ENCODE measurements at regions not wholly inside any gene's neighbourhood (a gene's known extent, or its start where the extent isn't known, plus 50 kb on each side); places are given as distances from the start of the nearest gene placed in this dataset.

- no peaks in the 10 kb centered on the region for H3K36me3 ChIP-seq (ENCODE audit: insufficient read depth, low read length)
- no peak overlapping the region for H3K4me3 ChIP-seq
- TF ChIP-seq EZH2 (IDR thresholded peaks at IDR 0.05) (no peak), FOXP2 (optimal IDR thresholded peaks at IDR 0.05; ENCODE audit: control extremely low read depth, extremely low read length, insufficient read depth) (no peak), POLR2AphosphoS5 (IDR thresholded peaks at IDR 0.05; ENCODE audit: borderline replicate concordance, low read depth, low read length) (no peak)
- no peak overlapping the region for H3K27ac ChIP-seq
- no peak overlapping the region for H3K9ac ChIP-seq (ENCODE audit: insufficient read length)
- DNase-seq (ENCODE audit: low read depth, low spot score) = no peak
- H3K9me3 ChIP-seq (ENCODE audit: low read depth, low read length) = no peaks in the 10 kb centered on the region
Measured at GRCh38 chr6:87919416-87919815, 128.2 kb upstream of the SPACA1 start.

- no peak for DNase-seq (ENCODE audit: low read depth, low spot score)
- TF ChIP-seq POLR2AphosphoS5 (IDR thresholded peaks at IDR 0.05; ENCODE audit: borderline replicate concordance, low read depth, low read length) (no peak), FOXP2 (optimal IDR thresholded peaks at IDR 0.05; ENCODE audit: control extremely low read depth, extremely low read length, insufficient read depth) (no peak), EZH2 (IDR thresholded peaks at IDR 0.05) (no peak)
- H3K9me3 ChIP-seq (ENCODE audit: low read depth, low read length) = no peaks in the 10 kb centered on the region
- H3K4me3 ChIP-seq = no peak overlapping the region
- H3K9ac ChIP-seq (ENCODE audit: insufficient read length) = no peak overlapping the region
- H3K27ac ChIP-seq = no peak overlapping the region
- H3K36me3 ChIP-seq (ENCODE audit: insufficient read depth, low read length) = no peaks in the 10 kb centered on the region
Measured at GRCh38 chr6:87919001-87919400, 128.6 kb upstream of the SPACA1 start.

GRCh38 chr6:87918461-87918941, 129.1 kb upstream of the SPACA1 start:
- no peak overlapping the region for H3K4me3 ChIP-seq
- H3K27ac ChIP-seq = no peak overlapping the region
- no peaks in the 10 kb centered on the region for H3K36me3 ChIP-seq (ENCODE audit: insufficient read depth, low read length)
- no peak for TF ChIP-seq EZH2 (IDR thresholded peaks at IDR 0.05)
- no peak for TF ChIP-seq FOXP2 (optimal IDR thresholded peaks at IDR 0.05; ENCODE audit: control extremely low read depth, extremely low read length, insufficient read depth)
- TF ChIP-seq POLR2AphosphoS5 (IDR thresholded peaks at IDR 0.05; ENCODE audit: borderline replicate concordance, low read depth, low read length) = no peak
- no peak overlapping the region for H3K9ac ChIP-seq (ENCODE audit: insufficient read length)
- no peaks in the 10 kb centered on the region for H3K9me3 ChIP-seq (ENCODE audit: low read depth, low read length)
- no peak for DNase-seq (ENCODE audit: low read depth, low spot score)

- H3K27ac ChIP-seq = no peak overlapping the region
- H3K9ac ChIP-seq (ENCODE audit: insufficient read length) = no peak overlapping the region
- no peak for DNase-seq (ENCODE audit: low read depth, low spot score)
- H3K9me3 ChIP-seq (ENCODE audit: low read depth, low read length) = no peaks in the 10 kb centered on the region
- no peak overlapping the region for H3K4me3 ChIP-seq
- TF ChIP-seq POLR2AphosphoS5 (IDR thresholded peaks at IDR 0.05; ENCODE audit: borderline replicate concordance, low read depth, low read length) = no peak
- no peak for TF ChIP-seq FOXP2 (optimal IDR thresholded peaks at IDR 0.05; ENCODE audit: control extremely low read depth, extremely low read length, insufficient read depth)
- TF ChIP-seq EZH2 (IDR thresholded peaks at IDR 0.05) = no peak
- H3K36me3 ChIP-seq (ENCODE audit: insufficient read depth, low read length) = no peaks in the 10 kb centered on the region
Measured at GRCh38 chr6:87917886-87918285, 129.8 kb upstream of the SPACA1 start.

- no peak overlapping the region for H3K27ac ChIP-seq
- H3K9ac ChIP-seq (ENCODE audit: insufficient read length) = no peak overlapping the region
- DNase-seq (ENCODE audit: low read depth, low spot score) = no peak
- H3K36me3 ChIP-seq (ENCODE audit: insufficient read depth, low read length) = no peaks in the 10 kb centered on the region
- no peaks in the 10 kb centered on the region for H3K9me3 ChIP-seq (ENCODE audit: low read depth, low read length)
- no peak overlapping the region for H3K4me3 ChIP-seq
- TF ChIP-seq EZH2 (IDR thresholded peaks at IDR 0.05) = no peak
Measured at GRCh38 chr6:87916446-87916845, 131.2 kb upstream of the SPACA1 start.

GRCh38 chr6:87914637-87915395, 132.8 kb upstream of the SPACA1 start:
- Histone ChIP-seq H3K9ac (ENCODE audit: insufficient read length) (no peak overlapping the region), H3K9me3 (ENCODE audit: low read depth, low read length) (no peaks in the 10 kb centered on the region), H3K27ac (no peak overlapping the region), H3K4me3 (no peak overlapping the region), H3K36me3 (ENCODE audit: insufficient read depth, low read length) (no peaks in the 10 kb centered on the region)
- DNase-seq (ENCODE audit: low read depth, low spot score) = no peak
- no peak for TF ChIP-seq POLR2AphosphoS5 (IDR thresholded peaks at IDR 0.05; ENCODE audit: borderline replicate concordance, low read depth, low read length)
- no peak for TF ChIP-seq EZH2 (IDR thresholded peaks at IDR 0.05)
- TF ChIP-seq FOXP2 (optimal IDR thresholded peaks at IDR 0.05; ENCODE audit: control extremely low read depth, extremely low read length, insufficient read depth) = no peak

GRCh38 chr6:87913974-87914373, 133.7 kb upstream of the SPACA1 start:
- DNase-seq (ENCODE audit: low read depth, low spot score) = no peak
- Histone ChIP-seq H3K36me3 (ENCODE audit: insufficient read depth, low read length) (no peaks in the 10 kb centered on the region), H3K9ac (ENCODE audit: insufficient read length) (no peak overlapping the region), H3K4me3 (no peak overlapping the region), H3K27ac (no peak overlapping the region), H3K9me3 (ENCODE audit: low read depth, low read length) (no peaks in the 10 kb centered on the region)
- TF ChIP-seq EZH2 (IDR thresholded peaks at IDR 0.05) (no peak), FOXP2 (optimal IDR thresholded peaks at IDR 0.05; ENCODE audit: control extremely low read depth, extremely low read length, insufficient read depth) (no peak), POLR2AphosphoS5 (IDR thresholded peaks at IDR 0.05; ENCODE audit: borderline replicate concordance, low read depth, low read length) (no peak)

- H3K27ac ChIP-seq = no peak overlapping the region
- no peak for DNase-seq (ENCODE audit: low read depth, low spot score)
Measured at GRCh38 chr6:87912102-87912501, 135.5 kb upstream of the SPACA1 start.

GRCh38 chr6:87909849-87910248, 137.8 kb upstream of the SPACA1 start:
- DNase-seq (ENCODE audit: low read depth, low spot score) = no peak
- no peak for TF ChIP-seq FOXP2 (optimal IDR thresholded peaks at IDR 0.05; ENCODE audit: control extremely low read depth, extremely low read length, insufficient read depth)
- Histone ChIP-seq H3K9me3 (ENCODE audit: low read depth, low read length) (no peaks in the 10 kb centered on the region), H3K36me3 (ENCODE audit: insufficient read depth, low read length) (no peaks in the 10 kb centered on the region), H3K27ac (no peak overlapping the region), H3K4me3 (no peak overlapping the region), H3K9ac (ENCODE audit: insufficient read length) (no peak overlapping the region)

More at GRCh38 chr6:87912102-87912501, 135.5 kb upstream of the SPACA1 start:
- Histone ChIP-seq H3K9me3 (ENCODE audit: low read depth, low read length) (no peaks in the 10 kb centered on the region), H3K36me3 (ENCODE audit: insufficient read depth, low read length) (no peaks in the 10 kb centered on the region), H3K9ac (ENCODE audit: insufficient read length) (no peak overlapping the region), H3K4me3 (no peak overlapping the region)
- TF ChIP-seq EZH2 (IDR thresholded peaks at IDR 0.05) (no peak), FOXP2 (optimal IDR thresholded peaks at IDR 0.05; ENCODE audit: control extremely low read depth, extremely low read length, insufficient read depth) (no peak), POLR2AphosphoS5 (IDR thresholded peaks at IDR 0.05; ENCODE audit: borderline replicate concordance, low read depth, low read length) (no peak)

Measured in SK-N-MC (cell line).